ENCODE measurements at regions not wholly inside any gene's neighbourhood (a gene's known extent, or its start where the extent isn't known, plus 50 kb on each side); places are given as distances from the start of the nearest gene placed in this dataset.
"Not testable (repeated sequence)": the region's sequence is repeated elsewhere in the genome, so short reads cannot be mapped to it uniquely, and the experiment has no call there.

DNA sequence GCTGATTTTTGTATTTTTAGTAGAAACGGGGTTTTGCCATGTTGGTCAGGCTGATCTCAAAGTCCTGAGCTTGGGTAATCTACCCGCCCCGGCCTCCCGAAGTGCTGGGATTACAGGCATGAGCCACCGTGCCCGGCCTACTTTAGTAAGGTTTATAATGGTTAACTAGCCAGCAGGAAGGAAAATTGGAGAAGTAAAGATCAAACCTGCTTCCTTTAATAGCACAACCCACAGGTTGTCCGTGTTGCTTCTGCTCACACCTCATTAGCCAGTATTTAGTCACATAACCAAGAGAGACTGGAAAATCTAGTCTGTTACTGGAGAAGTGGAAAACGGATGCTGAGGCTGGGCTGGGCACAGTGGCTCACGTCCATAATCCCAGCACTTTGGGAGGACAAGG is 51.9 kb upstream of the TBL1XR1 start:
- DNase-seq (ENCODE audit: low read depth), result no peak
- H3K4me3 ChIP-seq (ENCODE audit: low read depth, low read length), result no peak overlapping the region

- DNase-seq (ENCODE audit: low read depth), result no peak
- no peak overlapping the region for H3K4me3 ChIP-seq (ENCODE audit: low read depth, low read length)
These were observed 52.9 kb upstream of the TBL1XR1 start for GRCh38 chr3:177250151-177250550.

DNA sequence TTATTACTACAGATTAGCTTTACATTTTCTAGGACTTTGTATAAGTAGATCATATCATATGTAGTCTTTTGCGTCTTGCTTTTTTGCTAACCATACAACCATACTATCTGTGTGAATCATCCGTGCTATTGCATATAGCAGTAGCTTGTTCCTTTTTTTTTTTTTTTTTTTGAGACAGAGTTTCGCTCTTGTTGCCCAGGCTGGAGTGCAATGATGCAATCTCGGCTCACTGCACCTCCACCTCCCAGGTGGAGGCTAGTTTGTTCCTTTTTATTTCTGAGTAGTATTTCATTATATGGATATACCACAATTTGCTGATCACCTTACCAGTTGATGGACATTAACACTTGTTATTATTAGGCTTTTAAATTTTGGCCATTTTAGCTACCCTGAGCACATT is 54.5 kb upstream of the TBL1XR1 start:
- no peak overlapping the region for H3K4me3 ChIP-seq (ENCODE audit: low read depth, low read length)
- no peak for DNase-seq (ENCODE audit: low read depth)

- peak; percentile 28 for DNase-seq (ENCODE audit: low read depth)
- no peak overlapping the region for H3K4me3 ChIP-seq (ENCODE audit: low read depth, low read length)
These were observed 59.7 kb upstream of the TBL1XR1 start for GRCh38 chr3:177257006-177257405.

DNA sequence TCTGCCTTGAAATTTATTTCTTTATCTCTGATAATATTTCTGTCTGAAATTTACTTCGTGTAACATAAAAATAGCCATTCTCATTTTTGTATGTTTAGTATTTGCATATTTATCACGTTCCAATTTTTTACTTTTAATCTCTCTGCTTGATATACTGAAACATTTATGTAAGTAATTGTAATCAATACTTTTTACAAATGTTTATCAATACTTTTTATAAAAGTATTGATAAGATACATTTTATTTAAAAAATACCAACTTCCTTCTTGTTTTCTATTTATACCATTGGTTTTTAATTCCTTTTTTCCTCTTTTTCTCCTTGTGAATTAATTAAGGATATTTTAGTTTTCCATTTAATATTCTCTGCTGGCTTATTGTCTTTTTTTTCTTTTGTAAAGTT is 60.3 kb upstream of the TBL1XR1 start:
- no peak overlapping the region for H3K4me3 ChIP-seq (ENCODE audit: low read depth, low read length)
- DNase-seq (ENCODE audit: low read depth), result no peak

DNA sequence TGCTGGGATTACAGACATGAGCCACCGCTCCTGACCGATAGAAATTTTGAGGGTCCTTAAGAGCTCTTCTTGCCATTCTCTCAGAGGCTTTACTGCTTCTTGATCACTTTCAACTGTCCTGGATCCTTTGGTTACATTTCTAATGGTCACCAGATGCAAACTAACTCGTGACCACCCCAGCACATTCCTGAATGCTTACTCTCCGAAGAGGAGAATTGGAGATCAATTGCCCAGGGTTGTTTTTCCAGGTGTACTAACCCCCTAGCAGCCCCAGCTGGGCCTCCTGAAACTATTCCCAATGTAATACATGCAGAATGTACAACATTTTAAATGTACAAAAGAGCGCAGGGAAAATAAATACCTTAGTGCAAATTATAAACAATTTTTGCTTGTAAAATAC is 65.1 kb upstream of the TBL1XR1 start:
- H3K4me3 ChIP-seq (ENCODE audit: low read depth, low read length), result no peak overlapping the region
- DNase-seq (ENCODE audit: low read depth), result no peak

- peak; percentile 13 for DNase-seq (ENCODE audit: low read depth)
- H3K4me3 ChIP-seq (ENCODE audit: low read depth, low read length), result no peak overlapping the region
These were observed 66.5 kb upstream of the TBL1XR1 start for GRCh38 chr3:177263615-177264368.

DNA sequence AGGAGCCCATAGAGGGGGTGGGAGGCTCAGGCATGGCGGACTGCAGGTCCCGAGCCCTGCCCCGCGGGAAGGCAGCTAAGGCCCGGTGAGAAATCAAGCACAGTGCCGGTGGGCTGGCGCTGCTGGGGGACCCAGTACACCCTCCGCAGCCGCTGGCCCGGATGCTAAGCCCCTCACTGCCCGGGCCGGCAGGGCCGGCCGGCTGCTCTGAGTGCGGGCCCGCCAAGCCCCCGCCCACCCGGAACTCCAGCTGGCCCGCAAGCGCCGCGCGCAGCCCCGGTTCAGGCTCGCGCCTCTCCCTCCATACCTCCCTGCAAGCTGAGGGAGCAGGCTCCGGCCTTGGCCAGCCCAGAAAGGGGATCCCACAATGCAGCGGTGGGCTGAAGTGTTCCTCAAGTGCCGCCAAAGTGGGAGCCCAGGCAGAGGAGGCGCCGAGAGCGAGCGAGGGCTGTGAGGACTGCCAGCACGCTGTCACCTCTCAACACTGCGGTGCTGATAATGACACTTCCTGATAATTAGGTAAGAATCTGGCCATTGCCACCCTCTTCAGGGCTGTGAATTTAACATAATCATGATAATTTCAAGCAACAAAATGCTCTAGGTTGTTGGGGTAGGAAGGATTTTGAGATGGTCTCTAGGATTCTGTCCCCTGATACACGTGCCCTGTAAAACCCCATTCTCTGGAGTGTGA is 74.7 kb upstream of the TBL1XR1 start:
- DNase-seq (ENCODE audit: low read depth); H3K4me3 ChIP-seq (ENCODE audit: low read depth, low read length): not testable (repeated sequence)

GRCh38 chr3:177278016-177278415 is 80.7 kb upstream of the TBL1XR1 start:
- no peak overlapping the region for H3K4me3 ChIP-seq (ENCODE audit: low read depth, low read length)
- DNase-seq (ENCODE audit: low read depth), result no peak

DNA sequence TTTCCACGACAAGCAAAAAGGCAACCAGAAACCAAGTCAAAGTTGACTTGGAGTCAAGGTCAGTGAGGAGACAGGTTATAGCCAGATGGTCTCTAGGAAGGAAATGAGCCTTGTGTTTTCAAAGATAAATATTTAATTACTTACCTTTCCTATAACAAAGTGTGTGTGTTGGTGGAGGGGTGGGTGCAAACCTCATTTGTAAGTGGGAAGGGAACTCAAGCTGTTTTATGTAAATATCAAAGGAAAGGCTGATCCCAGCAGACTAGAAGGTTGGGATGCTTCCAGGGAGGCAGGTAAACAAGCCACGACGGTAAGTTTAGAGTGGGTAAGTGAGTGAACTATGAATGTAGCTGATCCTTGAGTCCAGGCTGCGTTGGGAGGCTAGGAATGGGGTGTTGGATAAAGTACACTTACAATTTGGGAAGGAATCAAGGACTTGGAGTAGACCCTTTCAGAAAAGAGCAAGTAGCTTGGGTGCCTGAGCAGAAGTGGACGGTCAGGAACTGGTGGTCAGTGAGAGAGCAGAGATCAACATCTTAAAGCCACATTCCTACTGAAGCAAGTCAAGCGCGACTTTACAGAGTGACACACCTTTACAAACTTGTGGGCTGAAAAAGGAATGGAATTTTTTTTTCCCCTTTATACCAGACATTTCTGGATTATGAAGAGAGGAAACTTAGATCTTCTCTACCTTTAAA is 82.0 kb upstream of the TBL1XR1 start:
- DNase-seq (ENCODE audit: low read depth), result no peak
- H3K4me3 ChIP-seq (ENCODE audit: low read depth, low read length), result no peak overlapping the region

GRCh38 chr3:177281292-177282118 is 84.2 kb upstream of the TBL1XR1 start:
- DNase-seq (ENCODE audit: low read depth), result no peak

GRCh38 chr3:177282119-177282655 is 84.9 kb upstream of the TBL1XR1 start:
- no peak overlapping the region for H3K4me3 ChIP-seq (ENCODE audit: low read depth, low read length)
- DNase-seq (ENCODE audit: low read depth), result no peak

More at GRCh38 chr3:177281292-177282118, 84.2 kb upstream of the TBL1XR1 start:
- no peak overlapping the region for H3K4me3 ChIP-seq (ENCODE audit: low read depth, low read length)

GRCh38 chr3:177283983-177284382 is 86.7 kb upstream of the TBL1XR1 start:
- no peak for DNase-seq (ENCODE audit: low read depth)
- H3K4me3 ChIP-seq (ENCODE audit: low read depth, low read length), result no peak overlapping the region

- no peak for DNase-seq (ENCODE audit: low read depth)
These were observed 87.2 kb upstream of the TBL1XR1 start for GRCh38 chr3:177284383-177284881.

GRCh38 chr3:177286034-177286433 is 88.8 kb upstream of the TBL1XR1 start:
- H3K4me3 ChIP-seq (ENCODE audit: low read depth, low read length), result no peak overlapping the region
- no peak for DNase-seq (ENCODE audit: low read depth)

More at GRCh38 chr3:177284383-177284881, 87.2 kb upstream of the TBL1XR1 start:
- H3K4me3 ChIP-seq (ENCODE audit: low read depth, low read length), result no peak overlapping the region

DNA sequence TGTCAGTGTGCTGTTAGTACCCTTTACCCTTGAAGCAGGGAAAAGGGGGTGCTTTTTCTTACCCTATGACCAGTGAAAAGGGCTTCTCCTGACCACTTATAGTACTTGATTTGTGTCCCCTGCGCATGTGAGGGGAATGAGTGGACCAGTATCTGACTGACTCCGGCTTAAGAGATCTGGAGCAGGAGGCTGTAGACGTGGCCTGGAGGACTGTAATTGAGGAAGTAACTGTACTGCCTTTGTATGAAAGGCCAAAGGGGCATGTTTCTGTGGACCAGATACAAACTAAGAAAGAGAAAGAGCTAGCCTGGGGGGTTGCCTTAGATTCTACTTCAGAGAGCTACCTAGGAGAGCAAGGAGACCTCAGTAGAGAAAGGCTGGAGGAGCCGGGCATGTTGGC is 89.9 kb upstream of the TBL1XR1 start:
- no peak for DNase-seq (ENCODE audit: low read depth)
- no peak overlapping the region for H3K4me3 ChIP-seq (ENCODE audit: low read depth, low read length)

DNA sequence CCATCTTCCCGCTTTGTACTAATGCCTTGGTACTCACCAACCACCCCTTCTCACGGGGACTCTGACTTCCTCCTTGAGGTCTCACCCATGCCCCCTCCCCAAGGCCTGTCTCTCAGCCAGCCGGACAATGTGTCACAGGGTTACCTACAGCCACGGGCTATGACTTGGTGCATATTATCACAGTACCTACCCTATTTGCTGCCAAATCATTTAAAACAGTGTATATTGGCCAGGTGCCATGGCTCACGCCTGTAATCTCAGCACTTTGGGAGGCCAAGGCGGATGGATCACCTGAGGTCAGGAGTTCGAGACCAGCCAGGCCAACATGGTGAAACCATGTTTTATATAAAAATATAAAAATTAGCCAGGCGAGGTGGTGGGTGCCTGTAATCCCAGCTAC is 93.4 kb upstream of the TBL1XR1 start:
- no peak for DNase-seq (ENCODE audit: low read depth)

GRCh38 chr3:177294221-177294620 is 96.9 kb upstream of the TBL1XR1 start:
- DNase-seq (ENCODE audit: low read depth), result peak; percentile 15
- no peak overlapping the region for H3K4me3 ChIP-seq (ENCODE audit: low read depth, low read length)

More for the DNA sequence above, 93.4 kb upstream of the TBL1XR1 start:
- H3K4me3 ChIP-seq (ENCODE audit: low read depth, low read length), result no peak overlapping the region

DNA sequence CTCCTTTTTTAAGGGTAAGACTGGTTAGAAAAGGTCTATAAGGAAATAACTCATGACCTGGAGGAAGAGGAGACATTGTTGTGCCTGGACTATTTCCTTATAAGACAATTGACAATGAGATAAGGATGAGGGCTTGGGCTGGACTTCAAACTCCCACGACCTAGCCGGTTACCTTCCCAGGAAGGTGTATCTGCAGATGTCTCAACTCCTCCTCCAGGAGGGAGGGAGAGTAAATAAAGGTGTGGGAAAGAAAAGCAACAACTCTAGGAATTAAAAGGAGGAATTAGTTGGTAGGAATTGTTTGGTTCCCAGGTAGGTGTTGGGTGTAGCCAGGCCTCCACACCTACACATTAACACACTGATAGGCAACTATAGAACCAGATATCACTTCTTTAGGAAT is 97.8 kb upstream of the TBL1XR1 start:
- H3K4me3 ChIP-seq (ENCODE audit: low read depth, low read length), result no peak overlapping the region
- DNase-seq (ENCODE audit: low read depth), result no peak

Data from skeletal muscle cell (primary cell).